Limb (tissue), 2 donors: ENCODE measurements at regions not wholly inside any gene's neighbourhood (a gene's known extent, or its start where the extent isn't known, plus 50 kb on each side); places are given as distances from the start of the nearest gene placed in this dataset.

Source experiments
- DNase-seq, 2 donors: peaks; one replicate each; pipeline ENCODE4 v3.0.0-alpha.2; 2016; ENCODE audit errors: extremely low spot score in 2 of 2

DNA sequence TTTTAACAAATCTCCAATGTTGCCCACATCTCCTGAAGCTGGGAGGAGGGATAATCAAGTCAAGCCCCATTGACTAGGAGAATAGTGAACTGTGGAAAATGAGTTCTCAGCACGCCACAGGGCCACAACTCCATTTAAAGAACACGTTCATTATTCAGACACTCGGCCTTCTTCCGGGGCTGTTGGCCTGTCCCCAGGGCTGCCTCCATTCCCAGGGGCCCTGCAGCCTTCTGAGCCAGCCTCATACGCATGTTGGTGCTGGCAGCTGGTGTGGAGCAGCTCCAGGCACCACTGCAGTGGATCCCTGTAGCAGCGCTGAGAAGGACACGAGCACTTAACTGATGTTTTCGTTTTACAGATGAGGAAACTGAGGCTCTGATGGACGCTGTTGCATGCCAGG is 87.5 kb upstream of the RCN1 start:
- no peak for DNase-seq

GRCh38 chr11:32002311-32002710 is 88.6 kb upstream of the RCN1 start:
- no peak for DNase-seq

- no peak for DNase-seq
These were observed 92.9 kb upstream of the RCN1 start for GRCh38 chr11:31997955-31998354.

DNA sequence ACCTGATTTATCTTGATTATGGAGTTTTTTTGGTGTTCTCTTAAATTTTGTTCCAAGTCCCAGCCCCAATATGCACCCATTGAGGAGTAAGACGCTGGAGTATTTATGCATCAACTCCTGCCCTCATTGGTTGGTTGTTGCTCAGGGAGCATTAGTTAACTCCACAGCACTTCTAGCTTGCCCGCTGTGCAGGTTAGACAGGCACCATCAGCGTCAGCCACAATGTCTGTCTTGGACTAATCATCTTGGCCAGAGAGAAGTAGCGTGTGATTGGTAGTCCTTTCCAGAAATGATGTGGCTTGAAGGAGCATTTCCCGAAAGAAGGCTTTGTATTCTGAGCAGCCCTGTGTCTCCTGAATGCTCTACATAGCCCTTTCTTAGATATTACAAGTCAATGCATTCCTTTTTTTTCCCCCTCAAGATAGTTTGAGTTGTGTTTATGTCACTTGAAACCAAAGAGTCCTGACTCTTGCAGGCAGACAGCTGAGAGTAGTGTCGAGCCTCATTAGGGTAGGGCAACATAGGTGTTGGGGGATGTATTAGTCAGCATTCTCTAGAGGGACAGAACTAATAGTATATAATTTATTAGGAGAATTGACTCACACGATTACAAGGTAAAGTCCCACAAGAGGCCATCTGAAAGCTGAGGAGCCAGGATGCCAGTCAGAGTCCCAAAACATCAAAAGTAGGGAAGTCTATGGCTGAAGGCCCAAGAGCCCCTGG is 94.6 kb upstream of the RCN1 start:
- DNase-seq, result no peak

- DNase-seq, result no peak
These were observed 95.3 kb upstream of the RCN1 start for GRCh38 chr11:31995525-31996094.

GRCh38 chr11:31995032-31995431 is 95.8 kb upstream of the RCN1 start:
- DNase-seq, result no peak

DNA sequence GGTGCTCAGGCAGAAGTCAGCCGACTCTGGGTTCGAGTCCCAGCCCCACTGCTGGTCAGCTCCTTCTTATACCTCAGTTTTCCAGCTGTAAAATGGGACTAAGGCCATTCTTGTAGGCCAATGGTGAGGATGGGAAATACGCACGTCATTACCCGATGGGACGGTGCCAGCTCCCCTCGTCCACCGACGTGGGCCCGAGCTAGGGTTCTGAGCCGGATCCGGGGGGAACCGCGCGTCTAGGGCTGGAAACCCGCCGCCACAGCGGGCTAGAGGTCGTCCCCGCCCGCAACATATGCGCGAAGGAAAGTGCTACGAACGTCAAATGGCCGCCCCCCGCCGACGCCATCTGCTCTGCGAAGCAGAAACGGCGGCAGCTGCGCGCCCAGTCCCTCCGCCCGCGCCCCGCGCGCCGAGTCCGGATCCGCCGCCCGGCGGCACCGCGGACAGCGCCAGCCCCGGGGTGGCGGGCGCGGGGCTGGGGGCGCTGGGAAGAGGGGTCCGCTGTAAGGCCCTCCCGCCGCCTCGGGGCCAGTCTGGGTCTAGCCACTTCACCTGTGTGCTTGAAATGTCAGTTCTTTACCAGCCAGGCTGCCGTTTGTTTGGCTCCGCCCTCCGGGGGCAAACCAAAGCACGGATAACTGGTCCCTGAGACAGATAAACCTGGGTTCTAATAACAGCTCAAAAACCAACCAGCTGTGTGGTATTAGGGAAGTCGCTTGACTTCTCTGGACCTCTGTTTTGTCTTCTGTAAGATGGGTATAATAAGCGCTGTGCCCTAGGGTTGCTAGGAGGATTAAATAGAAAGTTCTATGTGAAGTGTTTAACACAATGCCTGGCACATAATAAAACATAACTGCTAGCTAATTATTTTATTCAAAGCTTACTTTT is 103.5 kb upstream of the RCN1 start:
- DNase-seq, result peak in 1 of 2 donors; percentile 62

GRCh38 chr11:31986201-31986889 is 104.5 kb upstream of the RCN1 start:
- DNase-seq, result no peak

DNA sequence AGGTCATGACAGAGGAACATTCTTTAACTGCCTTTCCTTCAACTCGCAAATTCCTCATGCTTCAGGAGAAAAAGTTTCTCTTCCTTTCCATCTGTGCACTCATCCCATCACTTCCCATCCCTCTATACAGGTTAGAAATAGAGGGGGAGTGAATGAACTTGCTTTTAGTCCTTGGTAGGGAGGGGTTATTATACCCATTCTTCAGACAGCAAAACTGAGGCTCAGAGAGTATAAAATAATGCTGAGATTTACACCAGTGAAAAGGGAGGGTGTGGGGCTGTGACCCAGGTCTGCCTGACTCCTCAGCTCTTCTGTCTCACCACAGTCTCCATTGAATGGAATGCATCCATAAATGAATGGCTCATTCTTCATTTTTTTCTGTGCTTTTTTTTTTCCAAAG is 109.4 kb upstream of the RCN1 start:
- no peak for DNase-seq

- DNase-seq, result no peak
These were observed 113.5 kb upstream of the RCN1 start for GRCh38 chr11:31977343-31977742.

- no peak for DNase-seq
These were observed 116.3 kb upstream of the RCN1 start for GRCh38 chr11:31974366-31975136.

- no peak for DNase-seq
These were observed 117.7 kb upstream of the RCN1 start for GRCh38 chr11:31973172-31973571.

- no peak for DNase-seq
These were observed 118.3 kb upstream of the RCN1 start for GRCh38 chr11:31972623-31973022.

- DNase-seq, result no peak
These were observed 121.5 kb upstream of the RCN1 start for GRCh38 chr11:31969359-31969702.

- DNase-seq, result no peak
These were observed 122.2 kb upstream of the RCN1 start for GRCh38 chr11:31968461-31969358.

- DNase-seq, result no peak
These were observed 123.3 kb upstream of the RCN1 start for GRCh38 chr11:31967404-31968130.

DNA sequence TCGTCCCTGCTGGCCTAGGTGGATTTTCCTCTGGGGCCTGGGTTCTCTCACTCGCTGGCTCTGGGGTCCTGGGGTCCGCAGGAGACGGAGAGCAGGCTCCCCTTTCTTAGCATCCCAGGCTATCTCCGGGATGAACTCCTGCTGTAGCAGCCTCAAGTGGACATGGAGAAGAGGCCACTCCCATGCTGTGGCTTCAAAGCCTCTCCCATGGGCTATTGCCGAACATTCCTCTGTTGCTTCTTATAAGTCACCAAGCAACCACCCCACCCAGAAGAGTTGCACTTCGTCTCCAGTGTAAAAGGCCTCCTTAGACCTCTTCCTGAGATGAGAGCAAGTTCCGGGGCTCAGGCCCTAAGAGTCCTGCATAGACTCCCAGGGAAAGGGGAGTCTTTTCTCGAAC is 124.0 kb upstream of the RCN1 start:
- DNase-seq, result no peak

DNA sequence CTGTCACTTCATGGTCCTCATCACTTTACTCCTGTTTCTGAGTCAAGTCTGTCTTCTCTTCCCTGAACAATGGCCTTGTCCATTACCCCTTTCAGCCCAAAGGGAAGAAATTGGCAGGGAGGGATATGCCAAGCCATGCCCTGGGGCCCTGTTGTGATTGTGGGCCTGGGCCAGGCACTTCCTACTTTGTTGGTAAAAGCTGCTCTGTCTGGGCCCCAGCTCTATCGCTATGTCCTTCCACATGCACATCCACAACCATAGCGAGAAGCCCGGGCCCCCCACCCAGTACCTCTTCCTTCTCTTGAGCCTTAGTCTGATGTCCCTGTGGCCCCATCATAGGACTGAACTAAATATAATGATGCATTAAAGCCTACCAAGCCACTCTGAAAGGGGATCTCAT is 126.7 kb upstream of the RCN1 start:
- DNase-seq, result no peak

DNA sequence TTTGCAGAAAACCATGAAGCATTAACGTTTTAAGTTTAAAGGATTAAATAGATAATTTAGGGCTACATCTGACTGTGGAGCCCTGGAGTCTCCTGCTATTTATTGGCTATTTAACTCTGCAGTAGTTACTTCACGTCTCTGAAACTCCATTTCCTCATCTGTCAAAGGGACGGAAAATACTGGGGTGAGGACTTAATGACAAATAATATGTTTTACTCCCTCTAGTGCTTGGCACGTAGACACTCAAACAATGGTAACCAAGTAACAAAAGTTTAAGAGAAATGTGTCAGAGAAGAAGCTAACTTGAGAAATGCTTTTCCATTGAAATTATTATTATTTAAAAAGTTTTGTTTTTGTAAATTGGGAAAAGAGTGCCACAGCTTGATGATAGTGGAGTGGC is 130.7 kb upstream of the RCN1 start:
- no peak for DNase-seq

- DNase-seq, result no peak
These were observed 131.2 kb upstream of the RCN1 start for GRCh38 chr11:31959716-31960115.
